ENCODE measurements at regions not wholly inside any gene's neighbourhood (a gene's known extent, or its start where the extent isn't known, plus 50 kb on each side); places are given as distances from the start of the nearest gene placed in this dataset.

GRCh38 chr20:48411919-48412522, 415.8 kb downstream of the PREX1 start:
- TF ChIP-seq ZNF274 (IDR thresholded peaks at IDR 0.05; ENCODE audit: low read depth, low read length), result no peak
- TF ChIP-seq YY1 (IDR thresholded peaks at IDR 0.05; ENCODE audit: insufficient read depth, insufficient read length), result no peak
- TF ChIP-seq SUZ12 (IDR thresholded peaks at IDR 0.05; ENCODE audit: extremely low read depth, insufficient read depth, insufficient read length), result no peak
